CD14-positive monocyte (primary cell): ENCODE measurements at regions not wholly inside any gene's neighbourhood (a gene's known extent, or its start where the extent isn't known, plus 50 kb on each side); places are given as distances from the start of the nearest gene placed in this dataset.

Experiments
- DNase-seq, 3 donors: peaks; one replicate each; pipeline ENCODE4 v3.0.0-alpha.2; 2011 to 2022
- H2AFZ ChIP-seq: 2 replicates; pipeline ENCODE4 v1.6.0; 2012; ENCODE audit warnings: mild to moderate bottlenecking, low read depth, low read length, inconsistent platforms; ENCODE audit not compliant: insufficient read depth, poor library complexity, severe bottlenecking
- H3K27ac ChIP-seq, 2 donors: 1 replicate in 1 of 2; 2 replicates in 1 of 2; pipeline ENCODE4 v1.5.1; 2012 to 2013; ENCODE audit warnings: low read length in 2 of 2, control low read depth in 1 of 2, inconsistent platforms in 1 of 2, low read depth in 1 of 2, mild to moderate bottlenecking in 1 of 2
- H3K27me3 ChIP-seq, 2 donors: one replicate each; pipeline versions ENCODE4 v1.6.0 to v1.6.1; 2011 to 2013; ENCODE audit warnings: low read length in 2 of 2; ENCODE audit not compliant: control insufficient read depth in 2 of 2, insufficient read depth in 2 of 2
- H3K36me3 ChIP-seq, 2 donors: replicated peaks in 1 of 2; 1 replicate in 1 of 2; 2 replicates in 1 of 2; pipeline versions ENCODE4 v1.5.1 to v1.6.1; 2012 to 2013; ENCODE audit warnings: low read length in 2 of 2, control low read depth in 1 of 2, inconsistent platforms in 1 of 2, mild to moderate bottlenecking in 1 of 2; ENCODE audit not compliant: insufficient read depth in 2 of 2, control insufficient read depth in 1 of 2
- H3K4me1 ChIP-seq, 2 donors: 1 replicate in 1 of 2; 2 replicates in 1 of 2; pipeline versions ENCODE4 v1.5.1 to v1.6.1; 2012 to 2013; ENCODE audit warnings: low read length in 2 of 2, control low read depth in 1 of 2, inconsistent platforms in 1 of 2, mild to moderate bottlenecking in 1 of 2, moderate library complexity in 1 of 2; ENCODE audit not compliant: insufficient read depth in 2 of 2, control insufficient read depth in 1 of 2
- H3K4me2 ChIP-seq: replicated peaks from 2 replicates; pipeline ENCODE3; 2012; ENCODE audit warnings: low read length, moderate library complexity, mild to moderate bottlenecking; ENCODE audit not compliant: poor library complexity, severe bottlenecking; ENCODE audit errors: extremely low read depth
- H3K4me3 ChIP-seq, 3 experiments: fragments of 200-600 bp in 1 of 3; sonication (generic) in 1 of 3; replicated peaks in 1 of 3; 1 replicate in 2 of 3; 2 replicates in 1 of 3; pipeline ENCODE4 v1.5.1; 2011 to 2013; ENCODE audit warnings: low read length in 3 of 3, mild to moderate bottlenecking in 3 of 3, control low read depth in 2 of 3, low read depth in 2 of 3, inconsistent platforms in 1 of 3, moderate library complexity in 1 of 3
- H3K79me2 ChIP-seq: 2 replicates; pipeline ENCODE4 v1.6.0; 2012; ENCODE audit warnings: mild to moderate bottlenecking, control low read depth, inconsistent platforms, low read length, moderate library complexity; ENCODE audit not compliant: insufficient read depth
- H3K9ac ChIP-seq: 2 replicates; pipeline ENCODE4 v1.6.0; 2017; ENCODE audit warnings: low read length, mild to moderate bottlenecking; ENCODE audit not compliant: insufficient read depth, poor library complexity, severe bottlenecking
- H3K9me3 ChIP-seq, 2 donors: replicated peaks in 1 of 2; 1 replicate in 1 of 2; 2 replicates in 1 of 2; pipeline versions ENCODE4 v1.5.1 to v1.6.1; 2012 to 2013; ENCODE audit warnings: low read length in 2 of 2, control low read depth in 1 of 2; ENCODE audit not compliant: control insufficient read depth in 1 of 2, insufficient read depth in 1 of 2
- H4K20me1 ChIP-seq: 2 replicates; pipeline ENCODE4 v1.6.0; 2012; ENCODE audit warnings: mild to moderate bottlenecking, low read length, control low read depth, moderate library complexity; ENCODE audit not compliant: insufficient read depth
- H3K27ac Mint-ChIP-seq, 7 donors: one replicate each; pipeline ENCODE4 v1.8.0; 2020; ENCODE audit warnings: mild to moderate bottlenecking in 7 of 7, mixed read lengths in 7 of 7, moderate library complexity in 6 of 7, inconsistent platforms in 2 of 7
- H3K27me3 Mint-ChIP-seq, 3 donors: one replicate each; pipeline ENCODE4 v1.8.0; 2021 to 2022; ENCODE audit warnings: low read depth in 3 of 3, mild to moderate bottlenecking in 3 of 3, mixed read lengths in 3 of 3, moderate library complexity in 3 of 3, inconsistent platforms in 1 of 3
- H3K36me3 Mint-ChIP-seq, 2 donors: one replicate each; pipeline ENCODE4 v1.8.0; 2020; ENCODE audit warnings: mixed read lengths in 2 of 2, inconsistent platforms in 1 of 2, mild to moderate bottlenecking in 1 of 2
- H3K4me1 Mint-ChIP-seq: one replicate; pipeline ENCODE4 v1.8.0; 2020; ENCODE audit warnings: mild to moderate bottlenecking, mixed read lengths
- H3K4me3 Mint-ChIP-seq, 2 donors: one replicate each; pipeline ENCODE4 v1.8.0; 2020; ENCODE audit warnings: mild to moderate bottlenecking in 2 of 2, mixed read lengths in 2 of 2, moderate library complexity in 1 of 2
- H3K9me3 Mint-ChIP-seq, 7 donors: one replicate each; pipeline ENCODE4 v1.8.0; 2020 to 2022; ENCODE audit warnings: mixed read lengths in 7 of 7, mild to moderate bottlenecking in 6 of 7, moderate library complexity in 6 of 7, inconsistent platforms in 2 of 7
- CTCF ChIP-seq: fragments of 200-600 bp; IDR thresholded peaks from one replicate; pipeline ENCODE4 v1.8.0; 2022; ENCODE audit warnings: antibody characterized with exemption, mild to moderate bottlenecking
- WGBS: methylation state at CpG from one replicate; pipeline ENCODE4 v1.1.5; 2013; ENCODE audit warnings: missing lambda C conversion rate; ENCODE audit not compliant: insufficient coverage; 5-methylcytosine and 5-hydroxymethylcytosine counted together
- intact Hi-C, 2 donors: fragments of 100-400 bp; cut with micrococcal nuclease; formaldehyde crosslinking; loops; one replicate each; pipeline versions ENCODE4 v1.15.0 to v1.15.1; 2023

DNA sequence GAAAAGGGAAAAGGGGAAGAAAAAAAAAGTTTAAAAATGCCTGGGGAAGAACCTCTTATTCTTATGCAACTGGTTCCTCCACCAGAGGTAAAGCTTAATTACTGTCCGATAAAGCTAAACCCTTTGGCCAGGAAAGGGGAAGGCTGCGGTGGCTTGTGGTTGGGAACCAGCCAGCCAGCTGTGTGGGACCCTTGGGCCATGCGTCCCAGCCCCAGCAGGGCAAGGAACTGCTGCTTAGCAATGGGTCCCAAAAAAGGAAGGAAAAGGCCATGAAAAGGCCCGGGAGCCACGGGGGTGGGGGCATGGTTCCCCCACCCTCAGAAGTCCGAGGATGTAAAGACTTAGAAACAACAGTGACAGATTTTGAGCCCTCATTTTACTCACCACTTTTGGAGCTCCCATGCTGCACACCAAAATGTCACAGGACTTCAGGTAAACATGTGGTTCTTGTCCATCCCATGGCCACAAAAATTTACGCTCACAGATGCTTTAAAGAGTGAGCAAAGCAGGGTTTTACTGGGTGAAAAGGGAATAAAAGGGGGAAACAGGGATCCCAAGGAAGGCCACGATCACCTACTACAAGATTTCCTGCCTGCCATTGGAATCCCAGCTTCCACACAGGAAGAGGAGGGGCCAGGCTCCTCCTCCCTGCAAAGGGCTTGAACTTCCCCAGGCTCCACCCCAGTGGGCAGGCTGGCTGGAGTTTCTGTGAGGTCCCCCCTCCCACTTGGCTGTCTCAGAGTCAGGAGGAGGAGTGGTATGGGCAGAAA is 1234.7 kb upstream of the GJE1 start:
- Mint-ChIP-seq H3K4me1 (peaks cover 16% of the 10 kb centered on the region), H3K9me3 (peaks cover 7 to 26% (median 17%) of the 10 kb centered on the region in 7 donors), H3K36me3 (peaks cover 0 to 4% of the 10 kb centered on the region in 2 donors), H3K4me3 (peak overlapping the region; percentile 75 to 79), H3K27me3 (no peaks in the 10 kb centered on the region), H3K27ac (peak overlapping the region in 5 of 7 donors; percentile 2 to 79 (median 59))
- intact Hi-C loops, result no loop called here
- Histone ChIP-seq H3K4me2 (peak overlapping the region; percentile 68), H3K79me2 (no peaks in the 10 kb centered on the region), H3K9ac (peak overlapping the region; percentile 37), H3K27me3 (no peaks in the 10 kb centered on the region), H3K9me3 (peaks cover 8 to 28% of the 10 kb centered on the region in 2 donors), H3K4me3 (peak overlapping the region; percentile 28 to 73 (median 28)), H3K4me1 (peaks cover 3 to 20% of the 10 kb centered on the region in 2 donors), H3K27ac (peak overlapping the region; percentile 30 to 69), H3K36me3 (no peaks in the 10 kb centered on the region), H4K20me1 (no peaks in the 10 kb centered on the region), H2AFZ (peak overlapping the region; percentile 55)
- WGBS, result 20% methylated on average over 4 of the region's 8 CpGs
- TF ChIP-seq CTCF, result no peak
- DNase-seq, result peak in 2 of 3 donors; percentile 6 to 8

DNA sequence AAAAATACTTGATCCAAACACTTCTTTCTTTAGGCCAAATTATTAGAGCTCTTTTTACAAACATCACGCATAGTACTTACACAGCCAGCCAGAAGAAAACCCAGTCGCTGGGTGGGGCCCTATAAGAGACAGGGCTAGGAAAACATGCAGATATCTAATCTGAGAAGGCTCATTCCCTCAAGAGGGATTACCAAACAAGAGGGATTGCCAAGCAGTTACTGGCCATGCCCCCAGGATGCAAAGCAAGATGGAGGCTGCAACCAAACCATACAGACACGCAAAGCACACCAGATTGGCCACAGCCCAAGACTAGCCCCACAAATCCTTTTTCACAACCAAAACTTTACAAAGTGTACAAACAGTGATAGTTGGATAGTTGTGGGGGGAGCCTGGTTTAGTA is 1235.4 kb upstream of the GJE1 start:
- H3K9ac ChIP-seq, result peak overlapping the region; percentile 37
- Mint-ChIP-seq H3K9me3 (peaks cover 7 to 25% (median 17%) of the 10 kb centered on the region in 7 donors), H3K27ac (peak overlapping the region in 3 of 7 donors; percentile 18 to 79 (median 70)), H3K27me3 (no peaks in the 10 kb centered on the region), H3K36me3 (peaks cover 0 to 4% of the 10 kb centered on the region in 2 donors), H3K4me3 (peak overlapping the region; percentile 75 to 79), H3K4me1 (peaks cover 16% of the 10 kb centered on the region)
- peak overlapping the region; percentile 28 to 73 (median 28) for H3K4me3 ChIP-seq
- H3K4me2 ChIP-seq, result peak overlapping the region; percentile 68
- DNase-seq, result no peak
- H3K27ac ChIP-seq, result peak overlapping the region in 1 of 2 donors; percentile 69
- intact Hi-C loops, result no loop called here
- H3K36me3 ChIP-seq, result no peaks in the 10 kb centered on the region
- H2AFZ ChIP-seq, result peak overlapping the region; percentile 55
- no CpG with 5 or more reads among the region's 3 CpGs for WGBS
- H3K4me1 ChIP-seq, result peaks cover 3 to 20% of the 10 kb centered on the region in 2 donors
- peaks cover 8 to 25% of the 10 kb centered on the region in 2 donors for H3K9me3 ChIP-seq
- H4K20me1 ChIP-seq, result no peaks in the 10 kb centered on the region
- H3K79me2 ChIP-seq, result no peaks in the 10 kb centered on the region
- no peaks in the 10 kb centered on the region for H3K27me3 ChIP-seq
- no peak for TF ChIP-seq CTCF
